DLD1 (cell line): ENCODE measurements at regions not wholly inside any gene's neighbourhood (a gene's known extent, or its start where the extent isn't known, plus 50 kb on each side); places are given as distances from the start of the nearest gene placed in this dataset.

Source experiments
- in situ Hi-C: cut with HindIII; loops from 2 replicates; pipeline ENCODE4 v1.10.0; 2017; ENCODE audit warnings: low sequenced_read_pairs

GRCh38 chr5:58259685-58260152 lies 200.2 kb downstream of the PLK2 start:
- in situ Hi-C loops = no loop called here

GRCh38 chr5:58258984-58259684 lies 200.8 kb downstream of the PLK2 start:
- in situ Hi-C loops = no loop called here

- in situ Hi-C loops = no loop called here
These were observed 203.9 kb downstream of the PLK2 start for GRCh38 chr5:58255970-58256369.

- in situ Hi-C loops = no loop called here
These were observed 204.5 kb downstream of the PLK2 start for GRCh38 chr5:58255386-58255785.

DNA sequence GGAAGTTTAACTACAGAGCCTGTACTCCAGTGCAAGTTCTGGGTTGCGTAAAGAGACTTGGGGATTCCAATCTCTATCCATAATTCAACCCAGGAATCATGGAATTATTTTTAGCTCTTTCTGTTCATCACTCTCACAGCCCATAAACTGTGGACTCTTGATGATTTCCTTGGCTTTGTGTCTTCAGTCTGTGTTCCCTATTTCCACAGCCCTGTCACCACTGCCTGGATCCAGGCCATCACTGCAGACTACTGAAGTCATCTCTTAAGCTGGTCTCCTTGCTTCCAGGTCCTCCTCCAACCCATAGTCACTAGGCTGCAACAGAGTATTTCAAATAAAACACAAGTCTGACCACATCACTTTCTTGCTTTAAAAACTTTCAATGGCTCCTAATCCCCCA lies 211.7 kb downstream of the PLK2 start:
- in situ Hi-C loops = no loop called here

- in situ Hi-C loops = no loop called here
These were observed 213.4 kb downstream of the PLK2 start for GRCh38 chr5:58246461-58246944.

DNA sequence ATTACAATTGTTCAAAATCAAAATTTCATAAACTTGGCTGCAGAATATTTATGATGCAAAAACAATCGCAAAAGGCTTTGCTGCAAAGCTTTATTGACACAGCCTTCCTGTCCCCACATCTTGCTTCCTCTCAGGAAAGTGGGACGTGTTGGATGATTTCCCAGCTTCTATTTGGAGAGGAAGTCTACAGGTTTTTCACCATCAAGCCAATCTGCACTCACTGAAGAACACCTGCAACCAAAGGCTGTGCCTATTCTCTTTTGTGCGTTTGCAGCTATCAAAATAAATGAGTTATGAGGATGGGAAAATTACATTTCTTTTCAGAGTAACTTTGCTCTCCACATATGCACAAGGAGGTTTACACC lies 214.4 kb downstream of the PLK2 start:
- in situ Hi-C loops = no loop called here

- in situ Hi-C loops = no loop called here
These were observed 214.9 kb downstream of the PLK2 start for GRCh38 chr5:58244819-58245475.

DNA sequence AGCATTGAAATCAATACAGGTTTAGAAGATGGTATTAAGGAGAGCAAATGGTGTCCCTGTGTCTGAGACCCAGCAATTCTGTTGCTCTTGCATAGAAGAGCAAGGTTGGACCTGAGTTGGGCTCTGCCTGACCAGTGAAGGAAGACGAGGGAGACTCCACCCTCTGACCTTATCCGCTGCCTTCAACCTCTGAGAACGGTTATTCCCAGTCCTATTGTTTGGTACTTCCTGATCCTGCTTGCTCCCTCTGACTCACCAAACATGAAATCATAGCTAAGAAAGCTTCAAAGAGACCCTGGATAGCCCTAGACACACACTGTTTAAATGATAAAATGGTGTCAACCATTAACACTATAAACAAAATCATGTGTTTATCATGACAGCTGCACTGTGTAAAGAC lies 218.5 kb downstream of the PLK2 start:
- in situ Hi-C loops = no loop called here

GRCh38 chr5:58240322-58240721 lies 219.6 kb downstream of the PLK2 start:
- in situ Hi-C loops = no loop called here

GRCh38 chr5:58239731-58240130 lies 220.2 kb downstream of the PLK2 start:
- in situ Hi-C loops = no loop called here

DNA sequence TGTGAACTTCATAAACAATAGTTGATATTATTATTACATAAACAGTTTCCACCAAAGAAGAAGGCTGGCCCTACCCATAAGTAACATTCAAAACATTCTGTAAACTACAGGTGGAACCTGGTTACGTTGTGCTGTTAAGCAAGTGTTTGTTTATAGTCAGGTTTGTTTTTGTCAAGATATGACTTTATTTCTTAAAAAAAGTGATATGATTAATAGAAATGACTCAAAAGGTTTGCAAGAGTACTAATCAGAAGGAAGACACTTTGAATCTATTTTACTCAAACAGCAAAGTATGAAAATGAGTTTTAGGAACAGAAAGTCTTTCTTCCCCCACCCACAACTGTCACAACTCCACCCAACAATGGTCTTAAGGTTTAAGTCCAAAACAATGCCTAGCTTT lies 220.8 kb downstream of the PLK2 start:
- in situ Hi-C loops = no loop called here

GRCh38 chr5:58236498-58236897 lies 223.4 kb downstream of the PLK2 start:
- in situ Hi-C loops = no loop called here

- in situ Hi-C loops = no loop called here
These were observed 224.6 kb downstream of the PLK2 start for GRCh38 chr5:58235299-58235698.

GRCh38 chr5:58232130-58232529 lies 227.8 kb downstream of the PLK2 start:
- in situ Hi-C loops = no loop called here

- in situ Hi-C loops = no loop called here
These were observed 228.8 kb downstream of the PLK2 start for GRCh38 chr5:58231041-58231440.

DNA sequence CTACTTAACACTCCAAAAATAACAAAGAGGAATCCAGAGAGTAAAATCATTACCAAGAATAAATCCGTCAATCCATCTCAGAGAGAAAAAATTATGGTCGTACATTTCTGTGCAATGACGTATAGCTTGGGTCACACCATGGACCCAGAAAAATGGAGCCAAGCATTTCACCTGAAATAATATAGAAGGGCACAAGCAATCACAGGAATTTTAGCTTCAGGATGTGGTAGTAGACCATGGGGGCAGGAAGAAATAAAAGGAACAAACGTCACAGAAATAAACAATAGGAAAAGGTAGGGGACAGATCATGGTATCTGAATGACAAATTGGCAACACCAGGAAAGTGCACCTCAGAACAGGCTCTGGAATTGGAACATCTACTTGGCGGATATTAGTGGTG lies 231.0 kb downstream of the PLK2 start:
- in situ Hi-C loops = no loop called here

DNA sequence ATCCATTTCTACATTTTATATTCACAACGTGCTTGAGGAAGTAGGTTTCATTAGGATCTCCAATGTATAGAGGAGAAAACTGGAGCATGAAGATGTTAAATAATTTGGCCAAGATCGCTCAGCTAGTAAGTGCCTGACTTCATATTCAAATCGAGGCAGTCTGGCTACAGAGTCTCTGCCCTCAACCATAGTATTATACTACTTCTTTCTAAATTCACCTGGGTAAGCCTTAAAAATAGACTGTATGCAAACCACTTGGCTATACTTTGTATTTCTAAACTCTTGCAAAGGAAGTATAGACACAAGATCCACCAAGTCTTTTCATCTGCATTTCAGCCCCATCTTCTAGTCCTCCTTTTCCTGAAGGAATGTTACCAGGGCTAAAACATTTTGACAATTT lies 232.0 kb downstream of the PLK2 start:
- in situ Hi-C loops = no loop called here

DNA sequence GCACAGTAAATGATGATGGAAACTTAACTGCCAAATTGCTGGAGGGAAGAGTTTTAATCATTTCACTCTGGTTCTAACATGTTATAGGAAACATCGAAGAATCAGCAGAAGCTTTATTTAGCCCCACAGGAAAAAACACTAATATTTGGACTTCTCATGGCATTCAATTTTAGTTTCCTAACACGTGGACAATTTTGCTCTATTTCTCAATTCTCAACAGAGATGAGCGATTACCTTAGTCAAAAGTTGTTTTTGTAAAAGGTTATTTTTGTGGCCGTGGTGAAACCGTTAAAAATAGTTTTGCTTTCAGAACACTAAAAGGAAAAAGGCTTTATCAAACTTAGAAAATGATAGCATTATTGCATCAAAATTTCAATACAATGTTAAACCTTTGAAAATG lies 235.2 kb downstream of the PLK2 start:
- in situ Hi-C loops = no loop called here

- in situ Hi-C loops = no loop called here
These were observed 235.7 kb downstream of the PLK2 start for GRCh38 chr5:58224221-58224620.

GRCh38 chr5:58215364-58215763 lies 244.5 kb downstream of the PLK2 start:
- in situ Hi-C loops = no loop called here

DNA sequence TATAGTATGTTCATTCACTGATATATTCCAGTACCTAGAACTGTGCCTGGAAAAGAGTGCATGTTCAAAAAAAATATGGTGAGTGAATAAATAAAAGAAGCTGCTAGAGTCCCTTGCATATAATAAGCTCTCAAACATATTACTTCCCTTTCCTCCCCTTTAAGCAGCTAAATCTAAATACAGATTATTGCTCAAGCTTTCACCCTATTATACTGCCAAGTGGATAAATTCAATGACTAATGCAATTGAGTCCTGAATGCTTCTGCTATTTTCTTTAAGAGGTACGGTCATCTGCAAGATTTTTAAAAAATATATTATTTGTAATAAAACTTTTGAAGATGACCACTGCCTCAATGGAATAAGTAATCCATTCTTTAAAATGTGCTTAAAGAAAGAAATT lies 248.4 kb downstream of the PLK2 start:
- in situ Hi-C loops = no loop called here

DNA sequence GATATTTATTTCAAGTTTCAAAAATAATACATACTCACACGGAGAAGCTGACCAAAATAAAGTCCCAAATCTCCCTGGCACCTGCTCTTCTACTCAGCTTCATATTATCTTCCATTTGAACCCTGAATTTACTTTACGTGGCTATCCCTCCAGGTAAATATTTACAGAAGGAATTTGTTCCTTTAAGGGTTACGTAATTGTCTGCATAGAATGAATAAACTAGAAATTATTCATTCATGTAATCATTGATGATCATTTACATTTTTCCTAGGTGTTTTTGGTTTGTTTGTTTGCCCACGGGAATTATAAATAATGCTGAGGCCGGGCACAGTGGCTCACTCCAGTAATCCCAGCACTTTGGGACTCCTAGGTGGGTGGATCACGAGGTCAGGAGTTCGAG lies 251.2 kb downstream of the PLK2 start:
- in situ Hi-C loops = no loop called here
